A549 (cell line): ENCODE measurements at regions not wholly inside any gene's neighbourhood (a gene's known extent, or its start where the extent isn't known, plus 50 kb on each side); places are given as distances from the start of the nearest gene placed in this dataset.

Source experiments
- EP300 ChIP-seq, 2 experiments: fragments of >200 bp; sonication (Bioruptor Twin); formaldehyde crosslinking; IDR thresholded peaks; 2 replicates in 1 of 2; 3 replicates in 1 of 2; pipeline ENCODE4 v1.6.1; 2016 to 2017
- POLR2A ChIP-seq: IDR thresholded peaks from 2 replicates; pipeline ENCODE4 v1.6.1; 2012; ENCODE audit warnings: mild to moderate bottlenecking, low read length
- RCOR1 ChIP-seq: fragments of 150-350 bp; IDR thresholded peaks from 2 replicates; pipeline ENCODE4 v1.6.1; 2014; ENCODE audit warnings: antibody characterized with exemption, low read length, low read depth
- SMC3 ChIP-seq: fragments of >200 bp; sonication (Bioruptor Twin); formaldehyde crosslinking; IDR thresholded peaks from 3 replicates; pipeline ENCODE4 v1.6.1; 2018; ENCODE audit warnings: inconsistent platforms
- TF ChIP-seq, protein P1 (sequence below): IDR thresholded peaks from 2 replicates; pipeline ENCODE4 v1.6.1; 2012

DNA sequence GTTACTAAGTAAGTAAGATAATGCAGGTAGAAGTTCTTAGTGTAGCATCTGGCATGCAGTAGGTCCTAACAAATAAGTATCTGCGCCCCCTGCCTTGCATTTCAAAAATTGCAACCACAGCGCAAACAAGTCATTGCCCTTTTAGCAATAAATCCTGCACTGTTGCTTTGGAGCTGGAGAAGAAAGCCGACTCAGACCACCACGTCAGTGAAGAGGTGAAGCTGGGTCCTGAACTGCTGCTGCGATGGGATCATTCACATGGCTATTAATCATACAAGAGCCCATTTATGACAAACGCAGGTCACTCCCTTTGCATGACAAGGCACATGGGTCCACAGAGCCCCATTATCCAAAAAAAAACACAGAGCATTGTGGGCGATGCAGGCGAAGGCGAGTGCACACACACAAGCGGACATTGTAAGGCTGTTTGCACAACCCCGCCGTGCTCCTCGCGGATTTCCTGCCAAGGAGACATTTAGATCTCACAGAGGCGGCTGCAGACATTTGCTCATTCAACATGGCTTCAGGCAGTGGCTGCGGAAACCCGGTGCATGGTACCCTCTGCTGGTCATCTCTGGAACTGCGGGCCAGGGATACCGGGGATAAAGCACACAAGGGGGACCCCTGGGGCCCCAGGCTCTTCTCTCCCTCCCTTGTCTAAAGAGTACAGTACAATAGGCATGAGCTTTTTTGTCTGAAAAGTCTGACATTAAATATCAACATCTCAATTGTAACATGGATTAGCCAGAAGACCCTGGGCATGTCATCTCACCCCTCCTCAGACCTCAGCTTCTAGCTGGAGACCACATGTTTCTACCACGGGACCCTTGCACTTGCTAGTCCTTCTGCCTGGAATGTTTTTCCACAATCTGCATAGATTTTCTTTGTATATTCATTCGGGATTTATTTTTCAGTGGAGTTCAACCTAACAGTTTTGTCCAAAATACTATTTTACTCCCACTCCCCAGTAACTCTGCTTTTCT is 56.7 kb downstream of the CYRIA start:
- TF ChIP-seq RCOR1 (no peak), EP300 (IDR thresholded peaks at IDR 0.05) (no peak), POLR2A (no peak), SMC3 (peak; percentile 59; the same call in 2 of the 3 replicates)
- TF ChIP-seq, protein P1, sequence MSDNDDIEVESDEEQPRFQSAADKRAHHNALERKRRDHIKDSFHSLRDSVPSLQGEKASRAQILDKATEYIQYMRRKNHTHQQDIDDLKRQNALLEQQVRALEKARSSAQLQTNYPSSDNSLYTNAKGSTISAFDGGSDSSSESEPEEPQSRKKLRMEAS: peak; percentile 44; the same call in 1 of the 2 replicates
